ENCODE measurements at regions not wholly inside any gene's neighbourhood (a gene's known extent, or its start where the extent isn't known, plus 50 kb on each side); places are given as distances from the start of the nearest gene placed in this dataset.

DNA sequence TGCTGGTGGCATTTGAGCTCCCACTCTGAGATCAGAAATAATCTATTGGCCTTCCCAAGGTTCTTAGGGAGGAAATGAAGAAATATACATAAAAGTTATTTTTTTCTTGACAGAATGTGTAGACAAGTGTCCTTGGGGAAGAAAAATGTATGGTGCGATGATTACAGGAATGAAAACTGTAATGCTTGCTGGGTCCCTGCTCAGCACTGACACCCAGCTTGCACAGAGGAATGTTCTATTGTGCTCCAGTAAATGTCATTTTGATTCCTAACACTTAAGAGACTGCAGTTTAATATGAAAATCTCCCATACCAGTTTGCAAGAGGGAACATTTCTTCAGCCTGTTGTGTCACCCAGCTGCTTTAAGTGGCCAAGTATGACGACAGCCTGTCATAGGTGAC is 271.3 kb upstream of the TPM1 start:
- TF ChIP-seq, protein P1, sequence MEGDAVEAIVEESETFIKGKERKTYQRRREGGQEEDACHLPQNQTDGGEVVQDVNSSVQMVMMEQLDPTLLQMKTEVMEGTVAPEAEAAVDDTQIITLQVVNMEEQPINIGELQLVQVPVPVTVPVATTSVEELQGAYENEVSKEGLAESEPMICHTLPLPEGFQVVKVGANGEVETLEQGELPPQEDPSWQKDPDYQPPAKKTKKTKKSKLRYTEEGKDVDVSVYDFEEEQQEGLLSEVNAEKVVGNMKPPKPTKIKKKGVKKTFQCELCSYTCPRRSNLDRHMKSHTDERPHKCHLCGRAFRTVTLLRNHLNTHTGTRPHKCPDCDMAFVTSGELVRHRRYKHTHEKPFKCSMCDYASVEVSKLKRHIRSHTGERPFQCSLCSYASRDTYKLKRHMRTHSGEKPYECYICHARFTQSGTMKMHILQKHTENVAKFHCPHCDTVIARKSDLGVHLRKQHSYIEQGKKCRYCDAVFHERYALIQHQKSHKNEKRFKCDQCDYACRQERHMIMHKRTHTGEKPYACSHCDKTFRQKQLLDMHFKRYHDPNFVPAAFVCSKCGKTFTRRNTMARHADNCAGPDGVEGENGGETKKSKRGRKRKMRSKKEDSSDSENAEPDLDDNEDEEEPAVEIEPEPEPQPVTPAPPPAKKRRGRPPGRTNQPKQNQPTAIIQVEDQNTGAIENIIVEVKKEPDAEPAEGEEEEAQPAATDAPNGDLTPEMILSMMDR (IDR thresholded peaks at IDR 0.05): no peak
- no peak for TF ChIP-seq EP300 (IDR thresholded peaks at IDR 0.05)
